H9 (cell line): ENCODE measurements at regions not wholly inside any gene's neighbourhood (a gene's known extent, or its start where the extent isn't known, plus 50 kb on each side); places are given as distances from the start of the nearest gene placed in this dataset.

Source experiments
- DNase-seq: peaks from one replicate; pipeline ENCODE4 v3.0.0-alpha.2; 2017
- H2AFZ ChIP-seq: one replicate; pipeline ENCODE4 v1.6.1; 2013; ENCODE audit warnings: mild to moderate bottlenecking, low read length, control low read depth, moderate library complexity
- H2AK5ac ChIP-seq: 2 replicates; pipeline ENCODE4 v1.6.1; 2013; ENCODE audit warnings: low read length, control low read depth, mixed read lengths; ENCODE audit not compliant: insufficient read length
- H2BK120ac ChIP-seq: one replicate; pipeline ENCODE4 v1.6.1; 2013; ENCODE audit warnings: low read depth, mild to moderate bottlenecking, low read length, control low read depth, inconsistent platforms; ENCODE audit not compliant: poor library complexity, severe bottlenecking
- H2BK12ac ChIP-seq: 2 replicates; pipeline ENCODE4 v1.6.1; 2013; ENCODE audit warnings: low read length, control low read depth, mixed read lengths, low read depth; ENCODE audit not compliant: insufficient read length
- H2BK15ac ChIP-seq: 2 replicates; pipeline ENCODE4 v1.6.1; 2013; ENCODE audit warnings: low read depth, low read length, control low read depth
- H2BK20ac ChIP-seq: one replicate; pipeline ENCODE4 v1.6.1; 2013; ENCODE audit warnings: low read depth, mild to moderate bottlenecking, low read length, control low read depth, inconsistent platforms; ENCODE audit not compliant: poor library complexity, severe bottlenecking
- H2BK5ac ChIP-seq: 2 replicates; pipeline ENCODE4 v1.6.1; 2013; ENCODE audit warnings: low read length, control low read depth, mixed read lengths; ENCODE audit not compliant: insufficient read length
- H3K14ac ChIP-seq: 2 replicates; pipeline ENCODE4 v1.6.1; 2013; ENCODE audit warnings: low read length, control low read depth; ENCODE audit not compliant: insufficient read depth
- H3K18ac ChIP-seq: 2 replicates; pipeline ENCODE4 v1.6.1; 2013; ENCODE audit warnings: low read depth, mild to moderate bottlenecking, mixed read lengths, low read length, control low read depth; ENCODE audit not compliant: insufficient read length
- H3K23ac ChIP-seq: 2 replicates; pipeline ENCODE4 v1.6.1; 2013; ENCODE audit warnings: low read length, control low read depth, mixed read lengths, low read depth; ENCODE audit not compliant: insufficient read length
- H3K23me2 ChIP-seq: 2 replicates; pipeline ENCODE4 v1.6.1; 2013; ENCODE audit warnings: low read depth, mild to moderate bottlenecking, mixed read lengths, low read length, control low read depth; ENCODE audit not compliant: insufficient read length, poor library complexity, severe bottlenecking
- H3K27ac ChIP-seq: 2 replicates; pipeline ENCODE4 v1.5.1; 2013; ENCODE audit warnings: low read length, control low read depth, mixed read lengths, low read depth; ENCODE audit not compliant: insufficient read length
- H3K27me3 ChIP-seq: 2 replicates; pipeline ENCODE4 v1.6.1; 2013; ENCODE audit warnings: low read length, control low read depth, inconsistent platforms; ENCODE audit not compliant: insufficient read depth
- H3K4ac ChIP-seq: 2 replicates; pipeline ENCODE4 v1.6.1; 2013; ENCODE audit warnings: low read depth, mild to moderate bottlenecking, control low read depth, inconsistent platforms, low read length, moderate library complexity
- H3K4me1 ChIP-seq: 2 replicates; pipeline ENCODE4 v1.6.1; 2013; ENCODE audit warnings: low read length, control low read depth, inconsistent platforms; ENCODE audit not compliant: insufficient read depth
- H3K4me2 ChIP-seq: 2 replicates; pipeline ENCODE4 v1.6.1; 2013; ENCODE audit warnings: low read length, control low read depth, mixed read lengths; ENCODE audit not compliant: insufficient read length, insufficient read depth
- H3K56ac ChIP-seq: 2 replicates; pipeline ENCODE4 v1.6.1; 2013; ENCODE audit warnings: low read depth, mild to moderate bottlenecking, mixed read lengths, low read length, control low read depth; ENCODE audit not compliant: insufficient read length
- H3K79me1 ChIP-seq: 2 replicates; pipeline ENCODE4 v1.6.1; 2013; ENCODE audit warnings: low read depth, mild to moderate bottlenecking, moderate library complexity, low read length, control low read depth, inconsistent platforms; ENCODE audit not compliant: insufficient read depth, poor library complexity, severe bottlenecking
- H3K79me2 ChIP-seq: 2 replicates; pipeline ENCODE4 v1.6.1; 2013; ENCODE audit warnings: low read length, control low read depth, inconsistent platforms; ENCODE audit not compliant: insufficient read depth
- H3K9ac ChIP-seq: 2 replicates; pipeline ENCODE4 v1.6.1; 2013; ENCODE audit warnings: low read length, control low read depth, mixed read lengths; ENCODE audit not compliant: insufficient read length; ENCODE audit errors: extremely low read depth
- H3K9me3 ChIP-seq: one replicate; pipeline ENCODE4 v1.6.1; 2013; ENCODE audit warnings: low read depth, low read length, inconsistent platforms; ENCODE audit not compliant: control insufficient read depth
- H3T11ph ChIP-seq: one replicate; pipeline ENCODE4 v1.6.1; 2013; ENCODE audit warnings: mild to moderate bottlenecking, low read length, control low read depth, inconsistent platforms
- H4K20me1 ChIP-seq: one replicate; pipeline ENCODE4 v1.6.1; 2013; ENCODE audit not compliant: control insufficient read depth, insufficient read length, insufficient read depth
- H4K5ac ChIP-seq: 2 replicates; pipeline ENCODE4 v1.6.1; 2013; ENCODE audit warnings: low read depth, mild to moderate bottlenecking, mixed read lengths, low read length, control low read depth; ENCODE audit not compliant: insufficient read length
- H4K8ac ChIP-seq: replicated peaks from 2 replicates; pipeline ENCODE4 v1.6.1; 2013; ENCODE audit warnings: low read length, control low read depth, mixed read lengths, low read depth; ENCODE audit not compliant: insufficient read length
- H4K91ac ChIP-seq: 2 replicates; pipeline ENCODE4 v1.6.1; 2013; ENCODE audit warnings: low read depth, mild to moderate bottlenecking, moderate library complexity, mixed read lengths, low read length, control low read depth; ENCODE audit not compliant: insufficient read length
- H3K27ac Mint-ChIP-seq, 3 experiments: 2 replicates in 2 of 3; 3 replicates in 1 of 3; pipeline ENCODE4 v1.8.0; 2020 to 2021; ENCODE audit warnings: mixed read lengths in 3 of 3, mild to moderate bottlenecking in 1 of 3, moderate library complexity in 1 of 3
- H3K27me3 Mint-ChIP-seq: 2 replicates; pipeline ENCODE4 v1.8.0; 2021; ENCODE audit warnings: low read depth, mild to moderate bottlenecking, moderate library complexity, mixed read lengths
- H3K36me3 Mint-ChIP-seq, 3 experiments: 2 replicates in 2 of 3; 3 replicates in 1 of 3; pipeline ENCODE4 v1.8.0; 2020 to 2021; ENCODE audit warnings: low read depth in 3 of 3, mixed read lengths in 3 of 3; ENCODE audit not compliant: insufficient read depth in 1 of 3
- H3K4me1 Mint-ChIP-seq, 2 experiments: 2 replicates each; pipeline ENCODE4 v1.8.0; 2020; ENCODE audit warnings: mixed read lengths in 2 of 2
- H3K4me3 Mint-ChIP-seq, 2 experiments: 2 replicates in 1 of 2; 3 replicates in 1 of 2; pipeline ENCODE4 v1.8.0; 2020 to 2021; ENCODE audit warnings: mild to moderate bottlenecking in 2 of 2, mixed read lengths in 2 of 2, moderate library complexity in 1 of 2
- H3K9me3 Mint-ChIP-seq, 2 experiments: 2 replicates in 1 of 2; 3 replicates in 1 of 2; pipeline ENCODE4 v1.8.0; 2020; ENCODE audit warnings: mild to moderate bottlenecking in 2 of 2, mixed read lengths in 2 of 2, moderate library complexity in 1 of 2
- WGBS: extraction: QIAGEN DNeasy Blood & Tissue Kit; methylation state at CpG from one replicate; pipeline ENCODE4 v1.1.7; 2013; ENCODE audit warnings: missing lambda C conversion rate, low lambda C conversion rate, mixed read lengths; ENCODE audit not compliant: insufficient read length; ENCODE audit errors: extremely low coverage; 5-methylcytosine and 5-hydroxymethylcytosine counted together
- TF ChIP-seq, protein P1 (sequence below): fragments of 200-600 bp; sonication (generic); conservative IDR thresholded peaks from 3 replicates; pipeline ENCODE4 v1.8.0; 2021; ENCODE audit warnings: antibody characterized with exemption, mild to moderate bottlenecking

DNA sequence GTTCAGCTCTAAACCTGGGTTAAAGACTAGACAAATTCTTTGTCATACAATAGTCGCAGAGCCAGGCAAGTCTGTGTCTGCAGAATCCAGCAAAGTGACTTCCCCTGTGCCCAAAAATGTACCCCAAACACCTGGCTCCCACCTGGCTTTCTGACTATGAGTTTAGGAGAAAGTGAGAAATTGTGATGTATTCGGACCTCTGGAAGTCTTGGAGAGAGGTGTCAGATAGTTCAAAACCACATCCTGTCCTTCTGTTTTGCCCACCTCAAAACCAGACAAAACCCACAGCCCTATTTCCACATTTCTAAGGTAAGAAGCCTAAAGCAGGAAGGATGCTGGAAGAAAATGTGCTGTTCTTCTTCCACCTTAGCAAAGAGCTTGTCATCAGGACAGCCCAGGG is 63.8 kb upstream of the CLMP start:
- Histone ChIP-seq H3K14ac (no peak overlapping the region), H3T11ph (no peak overlapping the region), H4K91ac (no peak overlapping the region), H3K4me1 (no peaks in the 10 kb centered on the region), H4K5ac (no peak overlapping the region), H3K27me3 (no peaks in the 10 kb centered on the region), H4K8ac (no peak overlapping the region), H2BK15ac (no peak overlapping the region), H3K79me2 (no peaks in the 10 kb centered on the region), H2BK5ac (no peak overlapping the region), H3K4me2 (no peak overlapping the region), H3K4ac (no peak overlapping the region), H2BK20ac (no peak overlapping the region), H2BK120ac (no peak overlapping the region), H3K79me1 (no peaks in the 10 kb centered on the region), H3K27ac (no peak overlapping the region), H3K23ac (no peak overlapping the region), H3K23me2 (peaks cover 4% of the 10 kb centered on the region), H3K18ac (no peak overlapping the region), H3K9ac (no peak overlapping the region), H2AK5ac (no peak overlapping the region), H2BK12ac (no peak overlapping the region), H2AFZ (no peak overlapping the region), H3K56ac (no peak overlapping the region), H3K9me3 (peaks cover 16% of the 10 kb centered on the region), H4K20me1 (peaks cover 2% of the 10 kb centered on the region)
- peaks cover 6 to 21% (median 16%) of the 10 kb centered on the region in 3 experiments; a peak in 5 of 7 replicates for H3K36me3 Mint-ChIP-seq
- no peak overlapping the region for H3K4me3 Mint-ChIP-seq
- no CpG with 5 or more reads among the region's 2 CpGs for WGBS
- no peak overlapping the region for H3K27ac Mint-ChIP-seq
- H3K4me1 Mint-ChIP-seq = peaks cover 5 to 18% of the 10 kb centered on the region in 2 experiments
- TF ChIP-seq, protein P1, sequence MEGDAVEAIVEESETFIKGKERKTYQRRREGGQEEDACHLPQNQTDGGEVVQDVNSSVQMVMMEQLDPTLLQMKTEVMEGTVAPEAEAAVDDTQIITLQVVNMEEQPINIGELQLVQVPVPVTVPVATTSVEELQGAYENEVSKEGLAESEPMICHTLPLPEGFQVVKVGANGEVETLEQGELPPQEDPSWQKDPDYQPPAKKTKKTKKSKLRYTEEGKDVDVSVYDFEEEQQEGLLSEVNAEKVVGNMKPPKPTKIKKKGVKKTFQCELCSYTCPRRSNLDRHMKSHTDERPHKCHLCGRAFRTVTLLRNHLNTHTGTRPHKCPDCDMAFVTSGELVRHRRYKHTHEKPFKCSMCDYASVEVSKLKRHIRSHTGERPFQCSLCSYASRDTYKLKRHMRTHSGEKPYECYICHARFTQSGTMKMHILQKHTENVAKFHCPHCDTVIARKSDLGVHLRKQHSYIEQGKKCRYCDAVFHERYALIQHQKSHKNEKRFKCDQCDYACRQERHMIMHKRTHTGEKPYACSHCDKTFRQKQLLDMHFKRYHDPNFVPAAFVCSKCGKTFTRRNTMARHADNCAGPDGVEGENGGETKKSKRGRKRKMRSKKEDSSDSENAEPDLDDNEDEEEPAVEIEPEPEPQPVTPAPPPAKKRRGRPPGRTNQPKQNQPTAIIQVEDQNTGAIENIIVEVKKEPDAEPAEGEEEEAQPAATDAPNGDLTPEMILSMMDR = no peak
- peaks cover 18% of the 10 kb centered on the region for H3K27me3 Mint-ChIP-seq
- peaks cover 27 to 32% of the 10 kb centered on the region in 2 experiments for H3K9me3 Mint-ChIP-seq
- no peak for DNase-seq
